Hepatic stellate cell (primary cell): ENCODE measurements at regions not wholly inside any gene's neighbourhood (a gene's known extent, or its start where the extent isn't known, plus 50 kb on each side); places are given as distances from the start of the nearest gene placed in this dataset.

Experiments
- DNase-seq: peaks from one replicate; pipeline ENCODE4 v3.0.0; 2011; ENCODE audit warnings: low spot score

- no peak for DNase-seq
These were observed 139.3 kb downstream of the SPP2 start for GRCh38 chr2:234189786-234190300.

- DNase-seq: no peak
These were observed 138.7 kb downstream of the SPP2 start for GRCh38 chr2:234189230-234189629.

- no peak for DNase-seq
These were observed 137.2 kb downstream of the SPP2 start for GRCh38 chr2:234187646-234188174.

- no peak for DNase-seq
These were observed 130.6 kb downstream of the SPP2 start for GRCh38 chr2:234181121-234181520.

- no peak for DNase-seq
These were observed 128.5 kb downstream of the SPP2 start for GRCh38 chr2:234179031-234179363.

DNA sequence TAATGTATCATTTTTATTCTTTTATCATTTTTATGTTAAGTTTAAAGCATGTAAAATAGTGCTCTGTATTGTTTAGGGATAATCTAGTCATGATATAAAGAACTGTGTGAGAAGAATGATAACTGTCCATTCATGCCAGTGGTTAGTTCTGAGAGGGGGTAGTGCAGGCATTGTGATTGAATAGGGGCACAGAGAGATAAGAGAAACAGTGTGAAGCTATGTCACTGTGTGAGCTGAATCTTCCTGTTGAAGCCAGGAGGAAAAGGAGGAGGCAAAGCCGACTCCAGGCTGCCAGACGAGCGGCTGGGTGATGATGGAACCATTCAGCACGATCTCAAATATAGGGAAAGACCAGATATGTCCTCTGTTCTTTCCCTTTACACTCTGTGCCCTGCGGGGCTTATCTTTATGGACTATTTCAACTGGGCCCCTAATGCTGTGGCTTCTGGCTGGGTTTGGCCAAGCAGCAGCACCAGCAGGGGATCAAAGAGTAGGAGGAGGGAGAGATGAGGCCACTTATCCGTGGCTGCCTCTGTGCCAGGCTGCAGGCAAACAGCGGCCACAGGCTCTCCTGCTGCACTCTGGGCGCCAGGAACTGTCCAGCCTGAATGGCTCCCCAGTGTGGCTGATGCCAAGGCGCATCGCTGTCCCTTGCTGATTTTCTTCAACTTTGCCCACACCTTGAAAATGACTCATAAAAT is 128.0 kb downstream of the SPP2 start:
- DNase-seq: no peak

DNA sequence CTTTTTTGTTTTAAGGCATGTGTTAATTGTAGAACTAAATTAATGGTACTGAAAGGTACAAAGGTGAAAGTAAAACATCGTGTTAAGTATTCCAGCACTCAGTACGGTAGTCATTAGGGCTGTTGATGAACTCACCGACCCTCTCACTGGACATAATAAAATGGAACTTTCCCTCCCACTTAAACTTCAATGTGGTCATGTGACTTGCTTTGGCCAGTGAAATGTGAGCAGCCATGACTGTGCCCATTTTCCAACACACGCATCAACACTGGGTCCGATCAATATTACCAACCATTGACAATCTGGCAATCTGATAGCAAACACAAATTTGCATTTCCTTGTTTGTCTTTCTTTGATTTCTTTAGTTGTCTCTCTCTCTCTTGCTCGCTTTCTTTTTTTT is 125.1 kb downstream of the SPP2 start:
- no peak for DNase-seq

- no peak for DNase-seq
These were observed 124.2 kb downstream of the SPP2 start for GRCh38 chr2:234174742-234175141.

DNA sequence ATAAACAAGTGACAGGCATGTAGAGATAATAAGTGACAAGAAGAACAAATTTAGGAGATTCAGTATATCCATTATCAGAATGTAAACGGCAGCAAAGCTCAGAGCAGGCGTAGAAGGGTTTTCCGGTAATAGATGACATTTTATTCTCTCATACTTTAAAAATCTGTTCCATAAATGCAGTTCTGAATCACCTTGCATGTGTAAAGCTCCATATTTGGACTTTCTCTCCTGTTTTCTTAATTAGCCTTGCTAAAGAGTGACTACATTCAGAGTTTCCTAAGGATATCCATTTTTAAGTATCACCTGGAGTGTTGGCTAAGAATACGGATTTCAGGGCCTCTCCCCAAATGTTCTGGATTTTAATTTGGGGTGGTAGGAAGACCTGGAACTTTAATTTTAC is 122.0 kb downstream of the SPP2 start:
- no peak for DNase-seq

- peak; percentile 32 for DNase-seq
These were observed 121.6 kb downstream of the SPP2 start for GRCh38 chr2:234172066-234172465.

DNA sequence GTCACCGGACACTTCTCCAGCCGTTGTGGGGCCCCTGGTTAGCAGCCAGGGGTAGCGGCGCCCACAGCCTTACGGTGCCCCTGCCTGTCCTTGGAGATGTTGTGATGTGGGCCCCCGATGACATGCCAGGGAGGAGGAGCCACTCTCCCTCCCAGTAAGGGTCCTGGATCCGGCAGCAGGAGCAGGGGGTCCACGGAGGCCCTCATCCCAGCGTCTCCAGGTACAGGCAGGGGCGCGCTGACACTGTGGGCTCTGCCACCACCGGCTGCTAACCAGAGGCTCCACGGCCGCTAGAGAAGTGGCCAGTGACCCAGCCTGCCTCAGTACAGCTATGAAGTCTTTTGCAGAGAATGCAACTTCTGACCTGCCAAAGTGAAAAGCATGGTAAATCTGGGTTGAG is 121.2 kb downstream of the SPP2 start:
- DNase-seq: no peak

DNA sequence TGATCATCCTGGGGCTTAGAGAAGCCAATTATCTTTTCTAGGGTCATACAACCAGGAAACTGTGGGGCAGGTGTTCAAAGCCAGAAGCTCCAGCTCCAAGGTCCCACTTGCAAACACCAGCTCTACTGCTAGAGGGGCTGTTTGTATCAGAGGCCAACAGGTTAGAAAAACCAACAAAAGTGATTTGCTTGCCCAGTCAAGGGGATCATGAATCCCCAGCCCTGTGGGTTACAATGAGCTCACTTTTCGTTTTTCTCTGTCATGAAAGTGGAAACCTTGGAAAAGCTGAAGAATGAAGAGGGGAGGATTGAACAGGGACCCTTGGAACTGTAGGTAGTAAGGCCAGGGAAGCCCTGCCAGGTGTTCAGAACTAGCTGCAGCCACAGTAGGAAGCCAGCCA is 119.2 kb downstream of the SPP2 start:
- DNase-seq: no peak

- peak; percentile 44 for DNase-seq
These were observed 118.4 kb downstream of the SPP2 start for GRCh38 chr2:234168605-234169570.

GRCh38 chr2:234166531-234166930 is 116.0 kb downstream of the SPP2 start:
- DNase-seq: no peak

DNA sequence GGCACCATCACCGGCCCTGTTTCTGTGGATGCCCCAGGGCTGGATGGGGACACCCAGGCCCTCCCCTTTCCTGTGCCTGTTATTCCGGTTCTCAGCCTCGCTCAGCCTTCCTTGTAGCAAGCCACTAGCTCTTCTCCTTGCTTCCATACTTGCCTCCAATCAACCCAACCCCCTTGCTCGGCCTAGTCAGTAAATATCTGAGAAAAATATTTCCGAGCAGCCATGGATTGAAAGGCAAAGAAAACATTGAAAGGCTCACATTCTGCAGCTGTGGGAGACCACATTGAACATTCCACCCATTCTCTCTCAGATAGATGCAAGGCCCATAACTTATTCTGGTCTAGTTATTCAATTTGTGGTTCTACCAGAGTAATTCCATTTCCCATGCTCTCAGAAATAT is 114.9 kb downstream of the SPP2 start:
- DNase-seq: peak; percentile 78

GRCh38 chr2:234164493-234165413 is 114.3 kb downstream of the SPP2 start:
- DNase-seq: no peak

- no peak for DNase-seq
These were observed 113.1 kb downstream of the SPP2 start for GRCh38 chr2:234163510-234164045.

- DNase-seq: no peak
These were observed 112.4 kb downstream of the SPP2 start for GRCh38 chr2:234162861-234163260.

DNA sequence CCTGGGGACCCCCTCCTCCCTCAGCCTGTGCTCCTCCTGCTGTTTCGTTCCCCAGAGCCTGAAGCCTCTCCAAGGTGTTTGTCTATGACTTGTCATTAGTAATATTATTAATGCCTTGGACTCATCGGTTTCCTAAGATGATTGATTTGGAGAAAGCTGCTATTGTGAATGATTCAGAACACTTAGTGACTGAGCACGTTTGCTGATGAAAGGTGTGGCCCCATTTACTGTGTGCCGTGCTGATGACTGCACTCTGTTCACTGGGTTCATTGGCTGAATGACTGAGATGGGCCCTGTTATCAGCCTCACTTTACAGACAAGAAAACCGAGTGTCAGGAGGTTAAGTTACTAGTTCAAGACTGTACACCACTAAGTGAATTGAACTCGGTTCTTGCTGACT is 111.4 kb downstream of the SPP2 start:
- DNase-seq: no peak

- peak; percentile 29 for DNase-seq
These were observed 108.3 kb downstream of the SPP2 start for GRCh38 chr2:234158812-234159211.

DNA sequence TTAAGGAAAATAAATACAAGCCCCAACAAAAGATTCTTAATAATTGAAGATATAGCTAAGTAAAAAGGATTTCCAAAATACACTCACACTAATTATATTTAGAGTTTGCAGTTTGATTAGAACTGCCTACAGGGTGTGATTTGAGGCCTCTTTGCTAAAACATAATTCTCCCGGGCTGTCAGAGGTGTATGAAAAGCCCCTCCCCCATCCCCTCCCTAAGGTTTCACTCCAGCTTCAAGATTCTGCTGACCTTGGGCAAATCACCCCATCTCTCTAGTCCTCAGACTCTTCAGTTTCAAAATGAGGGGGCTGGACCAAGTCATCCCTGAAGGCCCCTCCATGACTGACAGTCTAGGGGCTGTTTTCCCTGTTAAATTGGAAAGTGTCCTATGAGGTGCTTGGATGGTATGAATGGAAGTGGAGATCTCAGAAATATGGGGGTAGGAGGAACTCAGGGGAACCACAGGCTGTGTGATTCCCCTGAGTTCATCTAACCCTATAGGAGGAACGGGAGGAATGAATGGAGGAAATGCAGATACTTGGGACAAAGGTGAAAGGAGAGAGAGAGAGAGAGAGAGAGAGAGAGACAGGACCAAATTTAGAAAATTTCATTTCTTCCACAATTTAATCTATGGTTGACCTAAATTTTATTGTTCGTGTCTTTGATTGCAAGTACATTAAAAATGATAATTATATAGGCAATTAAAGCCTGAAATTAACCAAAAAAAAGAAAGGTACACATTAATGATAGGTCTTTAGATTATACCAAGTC is 107.5 kb downstream of the SPP2 start:
- no peak for DNase-seq
